Activated CD4-positive, alpha-beta T cell treated with anti-CD3 and anti-CD28 coated beads for 24 hours (primary cell): ENCODE measurements at regions not wholly inside any gene's neighbourhood (a gene's known extent, or its start where the extent isn't known, plus 50 kb on each side); places are given as distances from the start of the nearest gene placed in this dataset.
"Not testable (repeated sequence)": the region's sequence is repeated elsewhere in the genome, so short reads cannot be mapped to it uniquely, and the experiment has no call there.

Experiments
- DNase-seq, 2 donors: peaks; one replicate each; pipeline ENCODE4 v3.0.0-alpha.2; 2020; ENCODE audit warnings: low read depth in 2 of 2

- DNase-seq = no peak
Measured at GRCh38 chr1:192476802-192477298, 98.7 kb upstream of the RGS1 start.

- no peak for DNase-seq
Measured at GRCh38 chr1:192477630-192478029, 97.9 kb upstream of the RGS1 start.

GRCh38 chr1:192485692-192486436 lies 89.7 kb upstream of the RGS1 start:
- DNase-seq = no peak

GRCh38 chr1:192488058-192488457 lies 87.5 kb upstream of the RGS1 start:
- DNase-seq = no peak

- no peak for DNase-seq
Measured at GRCh38 chr1:192489047-192489446, 86.5 kb upstream of the RGS1 start.

GRCh38 chr1:192489748-192490147 lies 85.8 kb upstream of the RGS1 start:
- no peak for DNase-seq

- DNase-seq = no peak
Measured at GRCh38 chr1:192491804-192492554, 83.6 kb upstream of the RGS1 start.

- no peak for DNase-seq
Measured at GRCh38 chr1:192493584-192493983, 82.0 kb upstream of the RGS1 start.

- no peak for DNase-seq
Measured at GRCh38 chr1:192496369-192497056, 79.1 kb upstream of the RGS1 start.

GRCh38 chr1:192497214-192497794 lies 78.3 kb upstream of the RGS1 start:
- no peak for DNase-seq

- not testable (repeated sequence) for DNase-seq
Measured at GRCh38 chr1:192498092-192498491, 77.5 kb upstream of the RGS1 start.

GRCh38 chr1:192499061-192499581 lies 76.5 kb upstream of the RGS1 start:
- DNase-seq = not testable (repeated sequence)

- DNase-seq = not testable (repeated sequence)
Measured at GRCh38 chr1:192500541-192500940, 75.0 kb upstream of the RGS1 start.

- no peak for DNase-seq
Measured at GRCh38 chr1:192506741-192507155, 68.8 kb upstream of the RGS1 start.

GRCh38 chr1:192512426-192513162 lies 63.0 kb upstream of the RGS1 start:
- DNase-seq = no peak

- no peak for DNase-seq
Measured at GRCh38 chr1:192513196-192513595, 62.4 kb upstream of the RGS1 start.

GRCh38 chr1:192513697-192514096 lies 61.9 kb upstream of the RGS1 start:
- DNase-seq = no peak

- DNase-seq = peak in 1 of 2 donors; percentile 36
Measured at GRCh38 chr1:192516776-192517297, 58.7 kb upstream of the RGS1 start.

GRCh38 chr1:192517716-192518355 lies 57.7 kb upstream of the RGS1 start:
- DNase-seq = not testable (repeated sequence)

- no peak for DNase-seq
Measured at GRCh38 chr1:192518700-192519099, 56.9 kb upstream of the RGS1 start.
